ENCODE measurements at regions not wholly inside any gene's neighbourhood (a gene's known extent, or its start where the extent isn't known, plus 50 kb on each side); places are given as distances from the start of the nearest gene placed in this dataset.

- Histone ChIP-seq H2AK5ac (ENCODE audit: insufficient read length, low read length) (no peak overlapping the region), H4K20me1 (ENCODE audit: control insufficient read depth, insufficient read depth, insufficient read length) (no peaks in the 10 kb centered on the region), H3K9me3 (ENCODE audit: control insufficient read depth, low read depth, low read length) (no peaks in the 10 kb centered on the region), H4K5ac (ENCODE audit: insufficient read length, low read depth, low read length) (no peak overlapping the region), H3K79me2 (ENCODE audit: insufficient read depth, low read length) (no peaks in the 10 kb centered on the region), H3K14ac (ENCODE audit: insufficient read depth, low read length) (no peak overlapping the region), H2BK5ac (ENCODE audit: insufficient read length, low read length) (no peak overlapping the region), H3K27ac (ENCODE audit: insufficient read length, low read depth, low read length) (no peak overlapping the region), H3K79me1 (ENCODE audit: insufficient read depth, low read depth, low read length, poor library complexity, severe bottlenecking) (no peaks in the 10 kb centered on the region), H4K8ac (replicated peaks; ENCODE audit: insufficient read length, low read depth, low read length) (no peak overlapping the region), H3K27me3 (ENCODE audit: insufficient read depth, low read length) (no peaks in the 10 kb centered on the region), H2BK15ac (ENCODE audit: low read depth, low read length) (no peak overlapping the region), H2AFZ (ENCODE audit: low read length) (no peak overlapping the region), H2BK12ac (ENCODE audit: insufficient read length, low read depth, low read length) (no peak overlapping the region), H3K4ac (ENCODE audit: low read depth, low read length) (no peak overlapping the region), H3K56ac (ENCODE audit: insufficient read length, low read depth, low read length) (no peak overlapping the region), H3K4me2 (ENCODE audit: insufficient read depth, insufficient read length, low read length) (no peak overlapping the region), H3K9ac (ENCODE audit: extremely low read depth, insufficient read length, low read length) (no peak overlapping the region), H3K23ac (ENCODE audit: insufficient read length, low read depth, low read length) (no peak overlapping the region), H3T11ph (ENCODE audit: low read length) (no peak overlapping the region), H2BK20ac (ENCODE audit: low read depth, low read length, poor library complexity, severe bottlenecking) (no peak overlapping the region), H3K4me1 (ENCODE audit: insufficient read depth, low read length) (no peaks in the 10 kb centered on the region), H3K23me2 (ENCODE audit: insufficient read length, low read depth, low read length, poor library complexity, severe bottlenecking) (no peaks in the 10 kb centered on the region), H2BK120ac (ENCODE audit: low read depth, low read length, poor library complexity, severe bottlenecking) (no peak overlapping the region), H4K91ac (ENCODE audit: insufficient read length, low read depth, low read length) (no peak overlapping the region), H3K18ac (ENCODE audit: insufficient read length, low read depth, low read length) (no peak overlapping the region)
- H3K4me3 Mint-ChIP-seq, result no peak overlapping the region
- no CpG with 5 or more reads among the region's 3 CpGs for WGBS (ENCODE audit: extremely low coverage, insufficient read length, low lambda C conversion rate)
- H3K27me3 Mint-ChIP-seq (ENCODE audit: low read depth), result no peaks in the 10 kb centered on the region
- no peaks in the 10 kb centered on the region for H3K9me3 Mint-ChIP-seq
- TF ChIP-seq CTCF (conservative IDR thresholded peaks at IDR 0.05), result no peak
- no peaks in the 10 kb centered on the region for H3K4me1 Mint-ChIP-seq
- DNase-seq, result no peak
- H3K36me3 Mint-ChIP-seq (ENCODE audit: insufficient read depth in 1 of 3, low read depth in 3 of 3), result no peaks in the 10 kb centered on the region
- H3K27ac Mint-ChIP-seq, result no peak overlapping the region
Observed at GRCh38 chr11:95668131-95668530, 121.5 kb downstream of the FAM76B start.
